NCI-H1105 (cell line): ENCODE measurements at regions not wholly inside any gene's neighbourhood (a gene's known extent, or its start where the extent isn't known, plus 50 kb on each side); places are given as distances from the start of the nearest gene placed in this dataset.

Source experiments
- DNase-seq: peaks from one replicate; lab custom pipeline; 2025; lab: John Stamatoyannopoulos, UW

- DNase-seq = no peak
Observed at GRCh38 chr17:27391427-27391826, 64.8 kb upstream of the KSR1 start.

GRCh38 chr17:27396045-27396444 is 60.2 kb upstream of the KSR1 start:
- no peak for DNase-seq

- DNase-seq = no peak
Observed at GRCh38 chr17:27396941-27397340, 59.3 kb upstream of the KSR1 start.

GRCh38 chr17:27398691-27399090 is 57.6 kb upstream of the KSR1 start:
- no peak for DNase-seq

- no peak for DNase-seq
Observed at GRCh38 chr17:27400991-27401390, 55.3 kb upstream of the KSR1 start.

- DNase-seq = no peak
Observed at GRCh38 chr17:27402943-27403342, 53.3 kb upstream of the KSR1 start.

GRCh38 chr17:27403480-27404005 is 52.7 kb upstream of the KSR1 start:
- DNase-seq = no peak

- DNase-seq = no peak
Observed at GRCh38 chr17:27404676-27405075, 51.6 kb upstream of the KSR1 start.
